Vagina (tissue), 2 donors: ENCODE measurements at regions not wholly inside any gene's neighbourhood (a gene's known extent, or its start where the extent isn't known, plus 50 kb on each side); places are given as distances from the start of the nearest gene placed in this dataset.

Source experiments
- CTCF ChIP-seq, 3 experiments: fragments of 450-650 bp in 2 of 3; fragments of 200-600 bp in 1 of 3; sonication (generic) in 1 of 3; IDR thresholded peaks; one replicate each; pipeline ENCODE4 v1.5.1; 2017 to 2019; ENCODE audit warnings: antibody characterized with exemption in 3 of 3, mild to moderate bottlenecking in 2 of 3, moderate library complexity in 2 of 3
- POLR2A ChIP-seq, 2 donors: fragments of 450-650 bp; IDR thresholded peaks; one replicate each; pipeline ENCODE4 v1.6.1; 2017; ENCODE audit warnings: antibody characterized with exemption in 2 of 2, mild to moderate bottlenecking in 2 of 2, moderate library complexity in 2 of 2
- POLR2AphosphoS5 ChIP-seq, 2 donors: sonication (generic); formaldehyde crosslinking; IDR thresholded peaks; one replicate each; pipeline ENCODE4 v1.9.0; 2017; ENCODE audit warnings: antibody characterized with exemption in 2 of 2, mild to moderate bottlenecking in 2 of 2, low read depth in 1 of 2; ENCODE audit not compliant: insufficient read depth in 1 of 2

DNA sequence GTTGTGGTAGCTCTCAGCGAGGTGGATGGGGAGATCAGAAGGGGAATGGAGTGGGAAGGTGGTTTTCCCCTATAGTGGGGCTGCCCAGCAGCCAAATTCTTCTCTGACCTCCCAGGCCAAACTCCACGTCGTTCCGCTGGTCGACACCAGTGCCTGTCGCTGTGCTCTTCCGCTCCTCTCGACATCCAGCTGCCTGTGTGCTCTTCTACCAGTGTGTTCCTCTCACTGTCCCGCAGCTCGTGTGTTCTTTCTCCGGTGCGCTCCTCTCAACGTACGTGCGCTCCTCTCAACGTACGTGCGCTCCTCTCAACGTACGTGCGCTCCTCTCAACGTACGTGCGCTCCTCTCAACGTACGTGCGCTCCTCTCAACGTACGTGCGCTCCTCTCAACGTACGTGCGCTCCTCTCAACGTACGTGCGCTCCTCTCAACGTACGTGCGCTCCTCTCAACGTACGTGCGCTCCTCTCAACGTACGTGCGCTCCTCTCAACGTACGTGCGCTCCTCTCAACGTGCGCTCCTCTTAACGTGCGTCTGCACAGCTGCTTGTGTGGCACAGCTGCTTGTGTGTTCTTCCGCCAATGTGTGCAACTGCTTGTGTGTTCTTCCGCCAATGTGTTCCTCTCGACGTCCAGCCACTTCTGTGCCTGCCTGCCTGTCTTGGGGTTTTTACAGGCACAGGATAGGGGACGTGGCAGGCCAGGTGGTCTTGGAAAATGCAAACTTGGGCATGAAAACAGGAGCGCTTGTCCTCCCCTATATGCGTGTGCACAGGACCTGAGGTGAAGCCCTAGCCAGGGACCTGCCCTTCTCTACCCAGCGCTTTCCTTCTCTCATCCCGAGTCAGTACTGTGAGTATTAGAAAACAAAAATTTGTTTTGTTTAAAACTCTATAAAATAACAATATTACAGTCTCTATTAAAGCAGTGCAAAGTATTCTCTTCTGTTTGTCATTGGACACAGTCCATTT is 991.1 kb downstream of the GBE1 start:
- TF ChIP-seq CTCF (IDR thresholded peaks at IDR 0.05) (no peak), POLR2AphosphoS5 (IDR thresholded peaks at IDR 0.05; ENCODE audit: insufficient read depth in 1 of 2, low read depth in 1 of 2) (no peak), POLR2A (IDR thresholded peaks at IDR 0.05) (no peak)
